HAP-1 (cell line): ENCODE measurements at regions not wholly inside any gene's neighbourhood (a gene's known extent, or its start where the extent isn't known, plus 50 kb on each side); places are given as distances from the start of the nearest gene placed in this dataset.
"Not testable (repeated sequence)": the region's sequence is repeated elsewhere in the genome, so short reads cannot be mapped to it uniquely, and the experiment has no call there.

Source experiments
- DNase-seq, 2 experiments: peaks; one replicate each; pipeline ENCODE4 v3.0.0-alpha.2; 2016 to 2020; ENCODE audit warnings: low spot score in 2 of 2
- H3K27me3 ChIP-seq: fragments of 250-450 bp; sonication (Bioruptor Pico); 2 replicates; pipeline ENCODE4 v1.5.1; 2020; ENCODE audit warnings: low read depth, mild to moderate bottlenecking, moderate library complexity
- H3K36me3 ChIP-seq: fragments of 250-450 bp; sonication (Bioruptor Pico); replicated peaks from 2 replicates; pipeline ENCODE4 v1.5.1; 2020; ENCODE audit warnings: mild to moderate bottlenecking
- H3K4me1 ChIP-seq: fragments of 250-450 bp; sonication (Bioruptor Pico); 2 replicates; pipeline ENCODE4 v1.5.1; 2020; ENCODE audit warnings: mild to moderate bottlenecking
- H3K4me3 ChIP-seq: fragments of 250-450 bp; sonication (Bioruptor Pico); 2 replicates; pipeline ENCODE4 v1.5.1; 2020; ENCODE audit warnings: mild to moderate bottlenecking, moderate library complexity
- H3K9me3 ChIP-seq: fragments of 250-450 bp; sonication (Bioruptor Pico); 2 replicates; pipeline ENCODE4 v1.5.1; 2020; ENCODE audit warnings: mild to moderate bottlenecking, moderate library complexity
- in situ Hi-C: fragments of 300-500 bp; cut with MboI; formaldehyde crosslinking; loops from 3 replicates; pipeline ENCODE4 v1.14.3; 2020; ENCODE audit warnings: low sequenced_read_pairs, inconsistent platforms, mixed read lengths

DNA sequence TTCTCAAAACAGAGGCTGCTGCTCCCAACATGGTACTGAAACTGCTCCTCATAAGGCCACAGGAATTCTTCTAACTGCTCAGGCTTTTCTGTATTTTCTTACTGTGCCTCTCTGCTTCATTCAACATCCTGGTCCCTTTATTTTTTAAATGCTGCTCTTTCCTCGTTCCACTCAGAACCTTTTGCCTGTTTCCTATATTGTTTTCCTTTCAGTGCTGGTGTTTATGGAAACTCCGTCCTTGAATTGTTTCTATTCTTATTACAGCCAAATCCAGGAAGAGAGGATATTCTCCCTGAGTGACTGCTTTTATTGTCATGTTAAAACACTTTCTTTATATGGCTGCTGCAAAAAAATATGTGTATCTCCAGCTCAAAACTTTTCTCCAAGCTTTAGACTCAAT is 173.0 kb upstream of the E2F7 start:
- Histone ChIP-seq H3K36me3 (no peaks in the 10 kb centered on the region; the same call in 1 of the 2 replicates), H3K27me3 (peaks cover 5% of the 10 kb centered on the region), H3K9me3 (no peaks in the 10 kb centered on the region; the same call in 1 of the 2 replicates), H3K4me1 (peaks cover 12% of the 10 kb centered on the region), H3K4me3 (no peak overlapping the region)
- in situ Hi-C loops, result no loop called here
- DNase-seq, result peak in 1 of 2 experiments; percentile 88

DNA sequence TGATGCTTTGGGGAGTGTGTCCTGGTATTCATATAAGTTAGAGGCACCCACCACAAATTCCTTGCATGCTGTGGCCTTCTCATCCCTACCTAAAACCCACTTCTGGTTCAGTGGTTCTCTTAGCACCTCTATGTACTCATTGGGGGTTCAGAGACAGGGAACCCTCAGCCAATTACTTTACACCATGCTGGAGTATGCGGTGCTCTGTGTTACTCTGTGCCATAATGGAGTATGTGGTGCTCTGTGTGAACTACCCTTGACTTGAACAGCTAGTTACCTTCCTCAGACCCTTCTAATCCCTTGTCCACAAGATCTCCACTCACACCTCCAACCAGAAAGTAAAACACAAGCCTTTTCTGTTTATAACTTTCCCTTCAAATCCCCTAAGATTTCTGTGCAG is 172.5 kb upstream of the E2F7 start:
- H3K27me3 ChIP-seq, result peaks cover 6% of the 10 kb centered on the region
- peaks cover 12% of the 10 kb centered on the region for H3K4me1 ChIP-seq
- no peaks in the 10 kb centered on the region; the same call in 1 of the 2 replicates for H3K9me3 ChIP-seq
- H3K4me3 ChIP-seq, result no peak overlapping the region
- no peak for DNase-seq
- in situ Hi-C loops, result no loop called here
- H3K36me3 ChIP-seq, result no peaks in the 10 kb centered on the region; the same call in 1 of the 2 replicates

- Histone ChIP-seq H3K27me3 (peaks cover 21% of the 10 kb centered on the region), H3K4me3 (no peak overlapping the region), H3K4me1 (peaks cover 12% of the 10 kb centered on the region), H3K9me3 (no peaks in the 10 kb centered on the region; the same call in 1 of the 2 replicates), H3K36me3 (no peaks in the 10 kb centered on the region; the same call in 1 of the 2 replicates)
- in situ Hi-C loops, result no loop called here
- DNase-seq, result no peak
These were observed 170.7 kb upstream of the E2F7 start for GRCh38 chr12:77236066-77236465.

DNA sequence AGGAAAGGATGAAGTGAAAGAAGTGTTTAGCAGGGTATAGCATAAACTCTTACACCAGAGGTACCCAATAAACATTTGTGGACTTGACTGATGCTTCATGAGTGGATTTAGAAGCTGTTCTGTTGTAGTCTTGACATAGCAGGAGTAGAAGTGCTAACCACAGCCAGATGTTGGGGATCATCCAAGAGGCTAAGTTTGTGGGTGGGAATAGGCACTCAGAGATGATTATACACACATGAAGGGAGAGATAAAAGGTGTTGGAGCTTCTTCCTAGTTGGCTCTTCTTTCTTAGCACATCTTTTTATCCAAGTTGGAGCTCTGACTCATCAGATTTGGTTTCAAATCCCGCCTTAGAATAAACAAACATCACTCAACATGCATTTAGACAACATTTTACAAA is 166.7 kb upstream of the E2F7 start:
- Histone ChIP-seq H3K9me3 (no peaks in the 10 kb centered on the region; the same call in 1 of the 2 replicates), H3K27me3 (peaks cover 33% of the 10 kb centered on the region), H3K36me3 (no peaks in the 10 kb centered on the region), H3K4me1 (no peaks in the 10 kb centered on the region), H3K4me3 (no peak overlapping the region)
- in situ Hi-C loops, result no loop called here
- no peak for DNase-seq

GRCh38 chr12:77231501-77231918 is 166.1 kb upstream of the E2F7 start:
- no peak overlapping the region for H3K4me3 ChIP-seq
- no peaks in the 10 kb centered on the region for H3K4me1 ChIP-seq
- in situ Hi-C loops, result no loop called here
- peaks cover 31% of the 10 kb centered on the region for H3K27me3 ChIP-seq
- DNase-seq, result no peak
- no peaks in the 10 kb centered on the region; the same call in 1 of the 2 replicates for H3K9me3 ChIP-seq
- no peaks in the 10 kb centered on the region for H3K36me3 ChIP-seq

DNA sequence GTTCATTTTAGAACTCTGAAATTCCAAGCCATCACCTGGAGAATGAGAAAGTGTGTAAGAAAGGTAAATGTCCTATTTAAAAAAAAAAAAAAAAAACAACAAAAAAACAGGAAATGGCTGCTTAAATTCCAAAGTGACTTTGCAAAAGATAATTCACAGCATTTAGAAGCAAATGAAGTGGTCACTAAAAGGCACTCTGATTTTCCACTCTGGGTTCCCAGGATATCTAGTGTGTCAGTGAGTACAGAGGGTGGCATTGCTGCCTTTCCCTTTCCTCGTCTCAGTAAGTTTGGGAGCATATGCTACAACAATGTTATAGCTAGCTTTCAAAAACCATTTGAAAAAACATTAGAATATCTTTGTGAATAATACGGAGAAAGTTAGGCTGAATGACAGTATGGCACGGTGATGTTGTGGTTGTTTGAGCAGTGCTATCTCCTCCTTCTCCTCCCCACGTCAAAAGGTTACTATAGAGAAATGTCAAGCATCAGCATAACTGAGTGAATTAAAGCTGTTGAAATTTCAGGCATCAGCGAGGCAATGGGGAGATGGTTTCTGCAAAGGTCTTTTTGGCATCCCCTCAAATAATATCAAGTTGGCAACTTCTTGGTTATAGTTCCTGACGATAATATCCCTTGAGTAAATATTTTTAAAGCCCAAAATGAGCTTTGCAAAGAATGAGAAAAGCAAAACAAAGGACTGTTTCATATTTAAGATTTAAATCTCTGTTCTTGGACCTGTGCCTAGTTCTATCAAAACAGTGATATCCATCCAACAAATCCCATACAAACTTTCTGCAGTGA is 164.5 kb upstream of the E2F7 start:
- in situ Hi-C loops, result no loop called here
- peak in 1 of 2 experiments; percentile 21 for DNase-seq
- Histone ChIP-seq H3K9me3 (no peaks in the 10 kb centered on the region; the same call in 1 of the 2 replicates), H3K27me3 (peaks cover 31% of the 10 kb centered on the region), H3K4me1 (no peaks in the 10 kb centered on the region), H3K4me3 (no peak overlapping the region), H3K36me3 (no peaks in the 10 kb centered on the region)

DNA sequence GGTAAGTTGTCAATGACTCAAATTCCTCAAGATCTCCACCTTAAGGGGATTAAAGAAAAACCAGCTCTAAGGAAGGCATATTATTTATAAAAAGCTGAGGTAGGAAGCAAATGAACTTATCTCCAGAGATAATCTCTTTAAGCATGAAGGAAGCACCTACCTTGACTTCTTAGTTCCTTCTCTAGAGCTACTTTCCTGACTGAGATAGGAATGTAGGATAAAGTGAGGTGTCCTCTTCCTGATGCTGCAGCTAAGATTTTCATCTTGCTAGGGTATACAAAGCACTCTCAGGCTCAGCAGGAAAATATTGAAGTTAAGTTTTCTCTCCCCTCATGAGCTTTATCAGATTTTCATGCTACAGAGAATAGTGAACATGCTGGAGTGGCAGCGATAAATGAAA is 163.0 kb upstream of the E2F7 start:
- H3K36me3 ChIP-seq, result no peaks in the 10 kb centered on the region
- DNase-seq, result no peak
- H3K27me3 ChIP-seq, result peaks cover 29% of the 10 kb centered on the region
- in situ Hi-C loops, result no loop called here
- no peaks in the 10 kb centered on the region for H3K4me1 ChIP-seq
- H3K4me3 ChIP-seq, result no peak overlapping the region
- H3K9me3 ChIP-seq, result no peaks in the 10 kb centered on the region

GRCh38 chr12:77226368-77226767 is 161.0 kb upstream of the E2F7 start:
- no peaks in the 10 kb centered on the region for H3K36me3 ChIP-seq
- no peaks in the 10 kb centered on the region for H3K9me3 ChIP-seq
- DNase-seq, result no peak
- no peaks in the 10 kb centered on the region for H3K4me1 ChIP-seq
- no peak overlapping the region for H3K4me3 ChIP-seq
- in situ Hi-C loops, result no loop called here
- peaks cover 14% of the 10 kb centered on the region for H3K27me3 ChIP-seq

DNA sequence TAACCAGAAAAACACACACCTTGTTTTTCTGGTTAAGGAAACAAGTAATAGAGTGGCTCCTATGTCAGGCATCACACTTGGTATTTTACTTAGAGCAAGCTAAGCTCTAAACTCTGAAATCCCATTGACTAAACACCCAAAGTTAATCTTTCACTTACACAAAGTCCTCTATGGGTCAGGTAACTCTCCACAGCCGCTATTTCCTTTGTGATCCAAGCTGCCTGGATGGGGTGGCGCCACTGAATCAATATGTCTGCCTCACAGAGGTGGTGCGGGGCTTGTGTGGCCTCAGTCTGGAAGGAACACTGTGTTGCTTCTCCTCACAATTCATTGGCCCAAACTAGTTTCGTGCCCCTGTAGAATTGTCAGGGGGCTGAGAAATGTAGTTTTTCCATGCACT is 160.0 kb upstream of the E2F7 start:
- no peaks in the 10 kb centered on the region for H3K4me1 ChIP-seq
- no peak overlapping the region for H3K4me3 ChIP-seq
- no peak for DNase-seq
- H3K27me3 ChIP-seq, result peaks cover 12% of the 10 kb centered on the region; the same call in 1 of the 2 replicates
- no peaks in the 10 kb centered on the region for H3K9me3 ChIP-seq
- H3K36me3 ChIP-seq, result no peaks in the 10 kb centered on the region
- in situ Hi-C loops, result no loop called here

DNA sequence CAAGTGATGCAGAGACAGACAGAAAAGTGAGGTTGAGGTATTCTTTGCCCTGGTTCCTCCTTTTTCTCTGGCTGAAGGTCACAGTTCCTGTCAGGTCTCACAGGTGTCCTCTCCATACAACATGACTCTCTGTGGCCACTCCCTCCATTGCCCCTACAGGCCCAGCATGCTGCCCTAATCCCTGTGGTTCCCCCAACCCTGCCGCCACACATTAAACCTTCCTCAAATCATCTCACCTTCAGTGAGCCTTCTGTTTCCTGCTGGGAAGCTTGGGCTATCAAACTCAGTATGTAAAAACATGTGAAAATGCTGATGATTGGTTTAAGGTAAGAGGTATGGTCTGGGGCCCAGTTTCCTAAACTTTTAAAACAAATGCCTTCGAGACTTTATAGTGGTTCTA is 159.0 kb upstream of the E2F7 start:
- Histone ChIP-seq H3K4me3 (no peak overlapping the region), H3K27me3 (peaks cover 11% of the 10 kb centered on the region; the same call in 1 of the 2 replicates), H3K36me3 (no peaks in the 10 kb centered on the region), H3K4me1 (no peaks in the 10 kb centered on the region), H3K9me3 (no peaks in the 10 kb centered on the region)
- in situ Hi-C loops, result no loop called here
- no peak for DNase-seq

GRCh38 chr12:77222336-77222735 is 157.0 kb upstream of the E2F7 start:
- no peaks in the 10 kb centered on the region for H3K36me3 ChIP-seq
- no peaks in the 10 kb centered on the region for H3K9me3 ChIP-seq
- H3K4me1 ChIP-seq, result no peaks in the 10 kb centered on the region
- in situ Hi-C loops, result no loop called here
- no peak for DNase-seq
- H3K27me3 ChIP-seq, result no peaks in the 10 kb centered on the region
- H3K4me3 ChIP-seq, result no peak overlapping the region

DNA sequence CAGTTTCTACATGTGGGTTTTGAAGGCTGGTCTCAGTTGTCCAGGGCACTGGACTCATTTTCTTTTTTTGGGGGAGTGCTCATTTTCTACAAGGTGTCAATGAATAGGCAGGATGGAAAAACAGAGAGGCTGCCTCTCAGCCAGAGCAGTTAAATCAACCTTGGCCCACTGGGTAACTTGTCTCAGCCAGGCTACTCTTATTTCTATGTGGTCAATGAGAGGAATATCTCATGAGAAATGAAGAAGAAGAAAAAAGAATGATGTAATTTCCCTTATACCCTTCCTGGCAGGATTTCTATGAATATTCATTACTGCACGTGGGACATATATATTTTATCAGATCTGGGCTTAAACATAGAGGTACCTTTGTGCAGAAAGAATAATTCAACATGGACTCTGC is 155.2 kb upstream of the E2F7 start:
- Histone ChIP-seq H3K9me3 (no peaks in the 10 kb centered on the region), H3K27me3 (no peaks in the 10 kb centered on the region), H3K36me3 (no peaks in the 10 kb centered on the region), H3K4me1 (peaks cover 6% of the 10 kb centered on the region), H3K4me3 (no peak overlapping the region)
- in situ Hi-C loops, result no loop called here
- DNase-seq, result no peak

- no peaks in the 10 kb centered on the region for H3K36me3 ChIP-seq
- H3K27me3 ChIP-seq, result no peaks in the 10 kb centered on the region
- in situ Hi-C loops, result no loop called here
- no peak for DNase-seq
- no peaks in the 10 kb centered on the region for H3K9me3 ChIP-seq
- peaks cover 6% of the 10 kb centered on the region for H3K4me1 ChIP-seq
- no peak overlapping the region for H3K4me3 ChIP-seq
These were observed 152.9 kb upstream of the E2F7 start for GRCh38 chr12:77218278-77218677.

DNA sequence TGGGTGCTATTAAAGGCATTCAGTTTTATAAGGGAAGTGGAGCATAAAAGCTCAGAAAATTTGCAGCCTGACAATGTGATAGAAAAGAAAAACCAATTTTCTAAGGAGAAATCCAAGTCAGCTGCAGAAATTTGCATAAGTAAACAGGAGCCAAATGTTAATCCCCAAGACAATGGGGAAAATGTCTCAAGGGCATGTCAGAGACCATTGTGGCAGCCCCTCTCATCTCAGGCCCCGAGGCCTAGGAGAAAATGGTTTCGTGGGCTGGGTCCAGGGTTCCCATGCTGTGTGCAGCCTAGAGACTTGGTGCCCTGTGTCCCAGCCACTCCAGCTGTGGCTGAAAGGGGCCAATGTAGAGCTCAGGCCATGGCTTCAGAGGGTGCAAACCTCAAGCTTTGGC is 150.8 kb upstream of the E2F7 start:
- DNase-seq, result peak; percentile 72 to 77
- H3K4me1 ChIP-seq, H3K4me3 ChIP-seq, H3K27me3 ChIP-seq, in situ Hi-C loops, H3K9me3 ChIP-seq, H3K36me3 ChIP-seq: not testable (repeated sequence)
